Keratinocyte (primary cell): ENCODE measurements at regions not wholly inside any gene's neighbourhood (a gene's known extent, or its start where the extent isn't known, plus 50 kb on each side); places are given as distances from the start of the nearest gene placed in this dataset.

Experiments
- DNase-seq: peaks from one replicate; pipeline ENCODE4 v3.0.0-alpha.2; 2011; ENCODE audit warnings: low read depth, missing footprints, low spot score
- FAIRE-seq: peaks from 2 replicates; lab custom pipeline; 2011; peaks lifted over from hg19 to GRCh38; lab: Jason Lieb, UNC
- H2AFZ ChIP-seq: 2 replicates; pipeline ENCODE4 v1.6.0; 2012; ENCODE audit warnings: low read length, control low read depth, inconsistent platforms; ENCODE audit not compliant: control insufficient read depth
- H3K27ac ChIP-seq: 2 replicates; pipeline ENCODE4 v1.5.1; 2011; ENCODE audit warnings: low read length; ENCODE audit not compliant: control insufficient read depth, insufficient read depth
- H3K27me3 ChIP-seq: 3 replicates; pipeline ENCODE4 v1.6.0; 2011; ENCODE audit warnings: low read length; ENCODE audit not compliant: control insufficient read depth, insufficient read depth; ENCODE audit errors: extremely low read depth
- H3K36me3 ChIP-seq, 2 experiments: 2 replicates in 1 of 2; 3 replicates in 1 of 2; pipeline ENCODE4 v1.5.1; 2011; ENCODE audit warnings: low read length in 2 of 2, mild to moderate bottlenecking in 1 of 2; ENCODE audit not compliant: control insufficient read depth in 2 of 2, insufficient read depth in 2 of 2; ENCODE audit errors: extremely low read depth in 1 of 2
- H3K4me1 ChIP-seq: 3 replicates; pipeline ENCODE4 v1.5.1; 2011; ENCODE audit warnings: low read length; ENCODE audit not compliant: control insufficient read depth, insufficient read depth; ENCODE audit errors: extremely low read depth
- H3K4me2 ChIP-seq: 3 replicates; pipeline ENCODE4 v1.6.0; 2011; ENCODE audit warnings: low read depth, low read length; ENCODE audit not compliant: control insufficient read depth, insufficient read depth; ENCODE audit errors: extremely low read depth
- H3K4me3 ChIP-seq, 3 experiments: fragments of 200-600 bp in 1 of 3; sonication (generic) in 1 of 3; 2 replicates in 2 of 3; 3 replicates in 1 of 3; pipeline ENCODE4 v1.5.1; 2011 to 2016; ENCODE audit warnings: low read length in 3 of 3, mild to moderate bottlenecking in 3 of 3, control low read depth in 2 of 3, inconsistent platforms in 1 of 3, low read depth in 1 of 3, mixed read lengths in 1 of 3, mixed run types in 1 of 3, moderate library complexity in 1 of 3; ENCODE audit not compliant: control insufficient read depth in 2 of 3, insufficient read depth in 2 of 3; ENCODE audit errors: extremely low read depth in 1 of 3
- H3K79me2 ChIP-seq: 2 replicates; pipeline ENCODE4 v1.6.0; 2012; ENCODE audit warnings: low read length; ENCODE audit not compliant: control insufficient read depth, insufficient read depth
- H3K9ac ChIP-seq: 3 replicates; pipeline ENCODE4 v1.6.0; 2011; ENCODE audit warnings: low read length; ENCODE audit not compliant: control insufficient read depth, insufficient read depth; ENCODE audit errors: extremely low read depth
- H3K9me1 ChIP-seq: 3 replicates; pipeline ENCODE4 v1.6.0; 2011; ENCODE audit warnings: low read length; ENCODE audit not compliant: control insufficient read depth, insufficient read depth; ENCODE audit errors: extremely low read depth
- H3K9me3 ChIP-seq: 2 replicates; pipeline ENCODE4 v1.5.1; 2012; ENCODE audit warnings: low read depth, low read length; ENCODE audit not compliant: control insufficient read depth
- H4K20me1 ChIP-seq: 3 replicates; pipeline ENCODE4 v1.6.0; 2011; ENCODE audit warnings: low read length; ENCODE audit not compliant: control insufficient read depth, insufficient read depth; ENCODE audit errors: extremely low read depth
- CTCF ChIP-seq, 3 experiments: IDR thresholded peaks in 1 of 3; conservative IDR thresholded peaks in 1 of 3; optimal IDR thresholded peaks in 1 of 3; 2 replicates in 2 of 3; 3 replicates in 1 of 3; pipeline versions ENCODE3 to v1.5.1; 2011; ENCODE audit warnings: low read length in 3 of 3, mild to moderate bottlenecking in 3 of 3, moderate library complexity in 2 of 3, control low read depth in 1 of 3, inconsistent platforms in 1 of 3; ENCODE audit not compliant: insufficient read depth in 2 of 3; ENCODE audit errors: extremely low read depth in 1 of 3
- EZH2 ChIP-seq: IDR thresholded peaks from one replicate; pipeline ENCODE4 v1.6.1; 2012; ENCODE audit warnings: inconsistent platforms, mild to moderate bottlenecking, low read length, moderate library complexity
- dilution Hi-C: fragments of 300-500 bp; cut with MboI; formaldehyde crosslinking; loops from one replicate; pipeline ENCODE4 v1.7.0; 2020; ENCODE audit warnings: low sequenced_read_pairs; ENCODE audit not compliant: extremely low pct_ligation_motif_present

- dilution Hi-C loops, result no loop called here
Observed at GRCh38 chr10:63935705-63936104, 414.5 kb downstream of the REEP3 start.

GRCh38 chr10:63940277-63940922 lies 419.2 kb downstream of the REEP3 start:
- FAIRE-seq, result no peak
- dilution Hi-C loops, result no loop called here
- Histone ChIP-seq H3K27me3 (no peaks in the 10 kb centered on the region), H3K4me3 (no peak overlapping the region), H4K20me1 (no peaks in the 10 kb centered on the region), H3K4me1 (no peaks in the 10 kb centered on the region), H3K27ac (no peak overlapping the region), H2AFZ (no peak overlapping the region), H3K79me2 (no peaks in the 10 kb centered on the region), H3K9me1 (no peaks in the 10 kb centered on the region), H3K9ac (no peak overlapping the region), H3K9me3 (no peaks in the 10 kb centered on the region), H3K4me2 (no peak overlapping the region), H3K36me3 (no peaks in the 10 kb centered on the region)
- no peak for TF ChIP-seq EZH2
- no peak for TF ChIP-seq CTCF (optimal IDR thresholded peaks at IDR 0.05 in 1 of 3, IDR thresholded peaks at IDR 0.05 in 1 of 3, conservative IDR thresholded peaks at IDR 0.05 in 1 of 3; ENCODE audit: extremely low read depth in 1 of 3, insufficient read depth in 2 of 3, low read length in 3 of 3)
- no peak for DNase-seq

More at GRCh38 chr10:63935705-63936104, 414.5 kb downstream of the REEP3 start:
- Histone ChIP-seq H3K4me2 (no peak overlapping the region), H3K27me3 (no peaks in the 10 kb centered on the region), H3K36me3 (no peaks in the 10 kb centered on the region), H3K9me1 (no peaks in the 10 kb centered on the region), H3K4me3 (no peak overlapping the region), H3K4me1 (no peaks in the 10 kb centered on the region), H3K27ac (no peak overlapping the region), H4K20me1 (no peaks in the 10 kb centered on the region), H2AFZ (no peak overlapping the region), H3K79me2 (no peaks in the 10 kb centered on the region), H3K9me3 (no peaks in the 10 kb centered on the region), H3K9ac (no peak overlapping the region)
- no peak for FAIRE-seq
- TF ChIP-seq EZH2, result no peak
- TF ChIP-seq CTCF (optimal IDR thresholded peaks at IDR 0.05 in 1 of 3, IDR thresholded peaks at IDR 0.05 in 1 of 3, conservative IDR thresholded peaks at IDR 0.05 in 1 of 3; ENCODE audit: extremely low read depth in 1 of 3, insufficient read depth in 2 of 3, low read length in 3 of 3), result peak in 2 of 3 experiments; percentile 8 to 15
- no peak for DNase-seq
